Stimulated activated CD4-positive, alpha-beta T cell treated with anti-CD3 and anti-CD28 coated beads, Interleukin-1b, Interleukin-23, amount 100 ng/mL, for 24 hours (primary cell): ENCODE measurements at regions not wholly inside any gene's neighbourhood (a gene's known extent, or its start where the extent isn't known, plus 50 kb on each side); places are given as distances from the start of the nearest gene placed in this dataset.

Experiments used
- DNase-seq, 4 experiments: peaks; one replicate each; pipeline ENCODE4 v3.0.0-alpha.2; 2020; ENCODE audit warnings: low read depth in 4 of 4, low spot score in 1 of 4

- no peak for DNase-seq
Observed at GRCh38 chr10:129079705-129080104, 387.3 kb upstream of the MGMT start.

- no peak for DNase-seq
Observed at GRCh38 chr10:129085811-129086210, 381.2 kb upstream of the MGMT start.

GRCh38 chr10:129089341-129089740 is 377.7 kb upstream of the MGMT start:
- no peak for DNase-seq

GRCh38 chr10:129090165-129090564 is 376.9 kb upstream of the MGMT start:
- DNase-seq = no peak

- DNase-seq = no peak
Observed at GRCh38 chr10:129090618-129091366, 376.2 kb upstream of the MGMT start.

- DNase-seq = no peak
Observed at GRCh38 chr10:129093641-129094040, 373.4 kb upstream of the MGMT start.

- DNase-seq = no peak
Observed at GRCh38 chr10:129094233-129094632, 372.8 kb upstream of the MGMT start.

- DNase-seq = no peak
Observed at GRCh38 chr10:129094861-129095260, 372.2 kb upstream of the MGMT start.

- DNase-seq = no peak
Observed at GRCh38 chr10:129095680-129096064, 371.4 kb upstream of the MGMT start.

- DNase-seq = no peak
Observed at GRCh38 chr10:129096065-129096984, 370.7 kb upstream of the MGMT start.

GRCh38 chr10:129097776-129098330 is 369.2 kb upstream of the MGMT start:
- DNase-seq = no peak

GRCh38 chr10:129098517-129098916 is 368.5 kb upstream of the MGMT start:
- no peak for DNase-seq

GRCh38 chr10:129099486-129099885 is 367.6 kb upstream of the MGMT start:
- no peak for DNase-seq

- no peak for DNase-seq
Observed at GRCh38 chr10:129099992-129100391, 367.0 kb upstream of the MGMT start.

GRCh38 chr10:129101232-129101980 is 365.6 kb upstream of the MGMT start:
- DNase-seq = no peak

- DNase-seq = no peak
Observed at GRCh38 chr10:129102906-129103693, 363.9 kb upstream of the MGMT start.

- DNase-seq = no peak
Observed at GRCh38 chr10:129104266-129105045, 362.6 kb upstream of the MGMT start.

- no peak for DNase-seq
Observed at GRCh38 chr10:129105266-129105665, 361.8 kb upstream of the MGMT start.

- no peak for DNase-seq
Observed at GRCh38 chr10:129106314-129106713, 360.7 kb upstream of the MGMT start.

- DNase-seq = no peak
Observed at GRCh38 chr10:129107525-129107924, 359.5 kb upstream of the MGMT start.
